Panc1 (cell line): ENCODE measurements at regions not wholly inside any gene's neighbourhood (a gene's known extent, or its start where the extent isn't known, plus 50 kb on each side); places are given as distances from the start of the nearest gene placed in this dataset.

ENCODE experiments used
- ATAC-seq: fragments of 200-7000 bp; cut with Tn5 transposase; 2 replicates; pipeline ENCODE4 v1.9.1; 2020; ENCODE audit warnings: mild to moderate bottlenecking, moderate library complexity
- BruUV-seq: library from RNA; stranded (reverse); fragments of 400-500 nt; replicated peaks from 2 replicates; lab custom pipeline; 2021; lab: Mats Ljungman, UMichigan
- CTCF ChIA-PET: fragments of 300-600 bp; sonication (Branson Sonifier 250); formaldehyde crosslinking; loops from one replicate; lab custom pipeline; 2022; ENCODE audit warnings: antibody characterized with exemption; lab: Charles Lee
- POLR2A ChIA-PET: fragments of 300-600 bp; sonication (Branson Sonifier 250); formaldehyde crosslinking; loops from one replicate; lab custom pipeline; 2022; ENCODE audit warnings: antibody characterized with exemption; lab: Charles Lee
- DNase-seq: peaks from one replicate; pipeline ENCODE4 v3.0.0-alpha.2; 2010; ENCODE audit warnings: low read depth, low spot score
- H3K27ac ChIP-seq: 2 replicates; pipeline ENCODE4 v1.5.1; 2011; ENCODE audit warnings: mild to moderate bottlenecking, low read length, inconsistent platforms
- H3K27me3 ChIP-seq: fragments of 200-500 bp; sonication (Bioruptor generic); 2 replicates; pipeline ENCODE4 v1.6.0; 2014; ENCODE audit warnings: low read length, inconsistent platforms; ENCODE audit not compliant: control insufficient read depth, insufficient read depth
- H3K36me3 ChIP-seq: fragments of 200-500 bp; sonication (Bioruptor generic); 2 replicates; pipeline ENCODE4 v1.5.1; 2014; ENCODE audit warnings: inconsistent platforms, mild to moderate bottlenecking, low read length, moderate library complexity; ENCODE audit not compliant: control insufficient read depth, insufficient read depth
- H3K4me1 ChIP-seq: 2 replicates; pipeline ENCODE4 v1.5.1; 2011; ENCODE audit warnings: inconsistent platforms, mild to moderate bottlenecking, low read length, moderate library complexity; ENCODE audit not compliant: control insufficient read depth, insufficient read depth
- H3K4me3 ChIP-seq, 2 experiments: 2 replicates each; pipeline ENCODE4 v1.5.1; 2011 to 2012; ENCODE audit warnings: low read depth in 2 of 2, low read length in 2 of 2, mild to moderate bottlenecking in 2 of 2, inconsistent platforms in 1 of 2, moderate library complexity in 1 of 2
- H3K9me3 ChIP-seq: fragments of 200-500 bp; sonication (Bioruptor generic); 2 replicates; pipeline ENCODE4 v1.5.1; 2014; ENCODE audit warnings: low read depth, mild to moderate bottlenecking, inconsistent platforms, low read length, moderate library complexity; ENCODE audit not compliant: control insufficient read depth, insufficient read depth
- CTCF ChIP-seq: fragments of 450-650 bp; IDR thresholded peaks from 2 replicates; pipeline ENCODE4 v1.5.1; 2017; ENCODE audit warnings: mild to moderate bottlenecking
- POLR2AphosphoS5 ChIP-seq: IDR thresholded peaks from 2 replicates; pipeline ENCODE4 v1.6.1; 2012; ENCODE audit warnings: mild to moderate bottlenecking, low read depth, low read length, moderate library complexity
- SIN3A ChIP-seq: IDR thresholded peaks from 2 replicates; pipeline ENCODE4 v1.6.1; 2012; ENCODE audit warnings: low read depth, mild to moderate bottlenecking, low read length, moderate library complexity, borderline replicate concordance; ENCODE audit not compliant: insufficient read depth
- TCF7L2 ChIP-seq: IDR thresholded peaks from 2 replicates; pipeline ENCODE4 v1.6.1; 2011; ENCODE audit warnings: mild to moderate bottlenecking, low read depth, low read length, inconsistent platforms
- in situ Hi-C: cut with HindIII; loops from 2 replicates; pipeline ENCODE4 v1.10.0; 2016; ENCODE audit warnings: low sequenced_read_pairs, low pct_unique_long_range_greater_than_20kb
- intact Hi-C: fragments of 100-400 bp; cut with micrococcal nuclease; formaldehyde crosslinking; loops from one replicate; pipeline ENCODE4 v1.10.0; 2022; ENCODE audit not compliant: unreplicated experiment
- TF ChIP-seq, protein P1 (sequence below), 2 experiments: IDR thresholded peaks; 2 replicates each; pipeline ENCODE4 v1.6.1; 2011 to 2012; ENCODE audit warnings: low read depth in 2 of 2, control low read depth in 1 of 2, low read length in 1 of 2, mild to moderate bottlenecking in 1 of 2, moderate library complexity in 1 of 2; ENCODE audit not compliant: insufficient read depth in 1 of 2

DNA sequence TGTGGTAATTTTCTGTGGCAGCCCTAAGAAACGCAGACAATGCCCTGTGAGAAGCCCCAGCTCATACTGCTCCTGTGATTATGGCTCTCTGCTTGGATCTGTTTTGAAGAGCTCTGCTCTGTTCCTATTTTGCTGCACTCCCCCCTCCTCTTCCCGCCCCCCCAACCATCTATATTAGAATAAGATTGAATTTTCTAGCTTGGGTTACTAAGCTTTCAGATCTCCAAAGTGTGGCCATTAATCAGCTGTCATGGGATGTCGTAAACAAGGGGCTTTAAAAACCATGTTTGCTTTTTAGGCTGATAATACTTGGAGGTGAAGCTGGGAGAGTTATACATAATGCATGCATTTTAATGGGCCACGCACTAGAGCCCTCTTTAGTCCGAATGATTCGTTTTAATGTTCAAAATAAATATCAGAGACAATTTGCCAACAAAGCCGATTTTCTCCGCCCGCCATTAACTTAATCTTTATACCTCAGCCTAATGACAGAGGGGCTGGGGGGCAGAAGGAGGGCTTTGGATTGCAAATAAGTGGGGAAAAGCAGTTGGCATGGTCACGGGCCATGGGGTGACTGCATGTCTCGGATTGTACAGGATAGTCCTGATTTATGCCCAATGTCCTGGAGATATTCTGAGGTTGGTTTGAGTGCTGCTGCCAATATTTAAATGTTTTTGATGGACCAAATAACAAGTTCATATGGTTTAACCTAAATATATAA, 165.5 kb downstream of the RPS24 start:
- ChIA-PET POLR2A (no interaction called here), CTCF (no interaction called here)
- intact Hi-C loops (no loop called here), in situ Hi-C loops (no loop called here)
- no peak overlapping the region for H3K27ac ChIP-seq
- ATAC-seq (no peak), DNase-seq (no peak)
- H3K4me1 ChIP-seq = no peaks in the 10 kb centered on the region
- H3K36me3 ChIP-seq = no peaks in the 10 kb centered on the region
- H3K27me3 ChIP-seq = peaks cover 2% of the 10 kb centered on the region; the same call in 1 of the 2 replicates
- H3K9me3 ChIP-seq = no peaks in the 10 kb centered on the region
- no TSS peak for BruUV-seq
- TF ChIP-seq SIN3A = no peak
- TF ChIP-seq CTCF = no peak
- TF ChIP-seq, protein P1, sequence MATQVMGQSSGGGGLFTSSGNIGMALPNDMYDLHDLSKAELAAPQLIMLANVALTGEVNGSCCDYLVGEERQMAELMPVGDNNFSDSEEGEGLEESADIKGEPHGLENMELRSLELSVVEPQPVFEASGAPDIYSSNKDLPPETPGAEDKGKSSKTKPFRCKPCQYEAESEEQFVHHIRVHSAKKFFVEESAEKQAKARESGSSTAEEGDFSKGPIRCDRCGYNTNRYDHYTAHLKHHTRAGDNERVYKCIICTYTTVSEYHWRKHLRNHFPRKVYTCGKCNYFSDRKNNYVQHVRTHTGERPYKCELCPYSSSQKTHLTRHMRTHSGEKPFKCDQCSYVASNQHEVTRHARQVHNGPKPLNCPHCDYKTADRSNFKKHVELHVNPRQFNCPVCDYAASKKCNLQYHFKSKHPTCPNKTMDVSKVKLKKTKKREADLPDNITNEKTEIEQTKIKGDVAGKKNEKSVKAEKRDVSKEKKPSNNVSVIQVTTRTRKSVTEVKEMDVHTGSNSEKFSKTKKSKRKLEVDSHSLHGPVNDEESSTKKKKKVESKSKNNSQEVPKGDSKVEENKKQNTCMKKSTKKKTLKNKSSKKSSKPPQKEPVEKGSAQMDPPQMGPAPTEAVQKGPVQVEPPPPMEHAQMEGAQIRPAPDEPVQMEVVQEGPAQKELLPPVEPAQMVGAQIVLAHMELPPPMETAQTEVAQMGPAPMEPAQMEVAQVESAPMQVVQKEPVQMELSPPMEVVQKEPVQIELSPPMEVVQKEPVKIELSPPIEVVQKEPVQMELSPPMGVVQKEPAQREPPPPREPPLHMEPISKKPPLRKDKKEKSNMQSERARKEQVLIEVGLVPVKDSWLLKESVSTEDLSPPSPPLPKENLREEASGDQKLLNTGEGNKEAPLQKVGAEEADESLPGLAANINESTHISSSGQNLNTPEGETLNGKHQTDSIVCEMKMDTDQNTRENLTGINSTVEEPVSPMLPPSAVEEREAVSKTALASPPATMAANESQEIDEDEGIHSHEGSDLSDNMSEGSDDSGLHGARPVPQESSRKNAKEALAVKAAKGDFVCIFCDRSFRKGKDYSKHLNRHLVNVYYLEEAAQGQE (IDR thresholded peaks at IDR 0.05; ENCODE audit: insufficient read depth in 1 of 2, low read depth in 2 of 2, low read length in 1 of 2) = no peak
- TF ChIP-seq TCF7L2 = no peak
- no peak for TF ChIP-seq POLR2AphosphoS5
- no peak overlapping the region for H3K4me3 ChIP-seq

- Histone ChIP-seq H3K4me3 (no peak overlapping the region), H3K36me3 (no peaks in the 10 kb centered on the region), H3K4me1 (no peaks in the 10 kb centered on the region), H3K27ac (no peak overlapping the region), H3K27me3 (peaks cover 2% of the 10 kb centered on the region; the same call in 1 of the 2 replicates), H3K9me3 (no peaks in the 10 kb centered on the region)
- BruUV-seq = no TSS peak
- ChIA-PET CTCF (no interaction called here), POLR2A (no interaction called here)
- no peak for DNase-seq
- TF ChIP-seq CTCF (no peak), TCF7L2 (no peak), POLR2AphosphoS5 (no peak), SIN3A (no peak)
- TF ChIP-seq, protein P1 (IDR thresholded peaks at IDR 0.05; ENCODE audit: insufficient read depth in 1 of 2, low read depth in 2 of 2, low read length in 1 of 2) = no peak
- in situ Hi-C loops (no loop called here), intact Hi-C loops (no loop called here)
- ATAC-seq = no peak
These were observed 166.1 kb downstream of the RPS24 start for GRCh38 chr10:78199759-78200158.
